K562 (cell line): ENCODE measurements at regions not wholly inside any gene's neighbourhood (a gene's known extent, or its start where the extent isn't known, plus 50 kb on each side); places are given as distances from the start of the nearest gene placed in this dataset.

Experiments
- ATAC-seq: fragments of 200-7000 bp; cut with Tn5 transposase; 3 replicates; pipeline ENCODE4 v1.9.1; 2020; ENCODE audit warnings: moderate library complexity
- BruUV-seq: library from RNA; stranded (reverse); fragments of 400-500 nt; replicated peaks from 2 replicates; lab custom pipeline; 2021; lab: Mats Ljungman, UMichigan
- CTCF ChIA-PET: fragments of 300-600 bp; formaldehyde crosslinking; extraction: SDS; loops from one replicate; lab custom pipeline; 2021; ENCODE audit warnings: low intra/inter-chr PET ratio; lab: Yijun Ruan, JAX
- POLR2A ChIA-PET: fragments of 300-600, 350-650 bp; sonication (Branson Sonifier 250); formaldehyde crosslinking; extraction: SDS; loops from one replicate; lab custom pipeline; 2021; ENCODE audit warnings: antibody characterized with exemption, inconsistent platforms; lab: Yijun Ruan, JAX
- DNase-seq, 4 experiments: peaks; one replicate each; pipeline versions ENCODE4 v3.0.0 to v3.0.0-alpha.2; 2011 to 2018; ENCODE audit warnings: low spot score in 3 of 4, mixed read lengths in 3 of 4; ENCODE audit errors: extremely low read depth in 1 of 4
- FAIRE-seq: peaks from 2 replicates; lab custom pipeline; 2011; peaks lifted over from hg19 to GRCh38; lab: Jason Lieb, UNC
- H2AFZ ChIP-seq: 2 replicates; pipeline ENCODE4 v1.6.0; 2011; ENCODE audit warnings: low read depth, low read length, control low read depth, inconsistent platforms
- H3K27ac ChIP-seq: fragments of 200-600 bp; 3 replicates; pipeline ENCODE4 v1.8.0; 2011; ENCODE audit warnings: low read depth, mild to moderate bottlenecking, control low read depth, inconsistent platforms, low read length, moderate library complexity, mixed read lengths; ENCODE audit errors: extremely low read depth
- H3K27me3 ChIP-seq, 2 experiments: fragments of 300-600 bp in 1 of 2; 2 replicates in 1 of 2; 3 replicates in 1 of 2; pipeline versions ENCODE4 v1.6.0 to v1.8.0; 2011; ENCODE audit warnings: inconsistent platforms in 2 of 2, low read length in 2 of 2, mild to moderate bottlenecking in 1 of 2, mixed read lengths in 1 of 2, moderate library complexity in 1 of 2; ENCODE audit not compliant: control insufficient read depth in 2 of 2, insufficient read depth in 2 of 2
- H3K36me3 ChIP-seq: fragments of 300-600 bp; 3 replicates; pipeline ENCODE4 v1.8.0; 2011; ENCODE audit warnings: mild to moderate bottlenecking, low read length, inconsistent platforms; ENCODE audit not compliant: control insufficient read depth, insufficient read depth
- H3K4me1 ChIP-seq, 2 experiments: fragments of 200-600 bp in 1 of 2; replicated peaks in 1 of 2; 2 replicates in 1 of 2; 3 replicates in 1 of 2; pipeline versions ENCODE4 v1.5.1 to v1.8.0; 2011; ENCODE audit warnings: inconsistent platforms in 2 of 2, low read length in 2 of 2, mild to moderate bottlenecking in 1 of 2, mixed read lengths in 1 of 2, moderate library complexity in 1 of 2; ENCODE audit not compliant: control insufficient read depth in 2 of 2, insufficient read depth in 2 of 2
- H3K4me2 ChIP-seq: 2 replicates; pipeline ENCODE4 v1.6.1; 2011; ENCODE audit warnings: low read length, control low read depth, inconsistent platforms, mixed read lengths; ENCODE audit not compliant: insufficient read depth
- H3K4me3 ChIP-seq: fragments of 200-600 bp; sonication (generic), shearing (Covaris generic); 2 replicates; pipeline ENCODE4 v1.5.1; 2016; ENCODE audit warnings: control low read depth, inconsistent platforms
- H3K79me2 ChIP-seq: fragments of 200-600 bp; 3 replicates; pipeline ENCODE4 v1.8.0; 2011; ENCODE audit warnings: low read length, inconsistent platforms; ENCODE audit not compliant: control insufficient read depth, insufficient read depth
- H3K9ac ChIP-seq, 2 experiments: 2 replicates each; pipeline versions ENCODE4 v1.6.0 to v1.6.1; 2011; ENCODE audit warnings: low read depth in 2 of 2, low read length in 2 of 2, control low read depth in 1 of 2, inconsistent platforms in 1 of 2, mild to moderate bottlenecking in 1 of 2, mixed read lengths in 1 of 2; ENCODE audit not compliant: insufficient read depth in 1 of 2
- H3K9me1 ChIP-seq: one replicate; pipeline ENCODE4 v1.6.0; 2011; ENCODE audit warnings: inconsistent platforms, mild to moderate bottlenecking, low read length, moderate library complexity; ENCODE audit not compliant: control insufficient read depth, insufficient read depth
- H3K9me3 ChIP-seq: replicated peaks from 2 replicates; pipeline ENCODE4 v1.5.1; 2011; ENCODE audit warnings: low read depth, low read length, inconsistent platforms; ENCODE audit not compliant: control insufficient read depth, insufficient read depth
- H4K20me1 ChIP-seq: replicated peaks from 2 replicates; pipeline ENCODE4 v1.6.1; 2011; ENCODE audit warnings: low read length, inconsistent platforms, mixed read lengths; ENCODE audit not compliant: control insufficient read depth, insufficient read depth
- FOXJ3 ChIP-seq: sonication (generic); formaldehyde crosslinking; IDR thresholded peaks from 2 replicates; pipeline ENCODE4 v1.4.0; 2020; ENCODE audit warnings: mild to moderate bottlenecking, missing genetic modification reagents
- GTF2F1 ChIP-seq: IDR thresholded peaks from 2 replicates; pipeline ENCODE4 v1.6.1; 2011; ENCODE audit warnings: low read depth, low read length, improper control_type of control experiment
- SAFB2 ChIP-seq: fragments of 200-400 bp; formaldehyde crosslinking; IDR thresholded peaks from 2 replicates; pipeline ENCODE4 v1.6.1; 2018; ENCODE audit warnings: borderline replicate concordance, low read length, low read depth, moderate library complexity; ENCODE audit not compliant: severe bottlenecking
- ZC3H4 ChIP-seq: sonication (generic); formaldehyde crosslinking; IDR thresholded peaks from 2 replicates; pipeline ENCODE4 v1.9.0; 2021; ENCODE audit warnings: missing genetic modification reagents, borderline replicate concordance
- WGBS: fragments of 100-300 bp; shearing (Covaris generic); methylation state at CpG from one replicate; pipeline ENCODE4 v1.1.6; 2016; ENCODE audit warnings: low coverage, mixed read lengths; ENCODE audit not compliant: insufficient coverage; ENCODE audit errors: missing lambda C conversion rate; 5-methylcytosine and 5-hydroxymethylcytosine counted together
- in situ Hi-C: fragments of 300-500 bp; cut with MboI; formaldehyde crosslinking; loops from 4 replicates; pipeline ENCODE4 v1.15.0; 2018; ENCODE audit warnings: inconsistent platforms, mixed read lengths
- intact Hi-C: fragments of 100-400 bp; cut with micrococcal nuclease; formaldehyde crosslinking; loops from 2 replicates; pipeline ENCODE4 v1.14.2; 2022
- TF ChIP-seq, protein P1 (sequence below): fragments of 200-800 bp; sonication (Bioruptor generic); IDR thresholded peaks from 2 replicates; pipeline ENCODE4 v1.6.1; 2017; ENCODE audit warnings: missing genetic modification characterization, missing compliant biosample characterization

DNA sequence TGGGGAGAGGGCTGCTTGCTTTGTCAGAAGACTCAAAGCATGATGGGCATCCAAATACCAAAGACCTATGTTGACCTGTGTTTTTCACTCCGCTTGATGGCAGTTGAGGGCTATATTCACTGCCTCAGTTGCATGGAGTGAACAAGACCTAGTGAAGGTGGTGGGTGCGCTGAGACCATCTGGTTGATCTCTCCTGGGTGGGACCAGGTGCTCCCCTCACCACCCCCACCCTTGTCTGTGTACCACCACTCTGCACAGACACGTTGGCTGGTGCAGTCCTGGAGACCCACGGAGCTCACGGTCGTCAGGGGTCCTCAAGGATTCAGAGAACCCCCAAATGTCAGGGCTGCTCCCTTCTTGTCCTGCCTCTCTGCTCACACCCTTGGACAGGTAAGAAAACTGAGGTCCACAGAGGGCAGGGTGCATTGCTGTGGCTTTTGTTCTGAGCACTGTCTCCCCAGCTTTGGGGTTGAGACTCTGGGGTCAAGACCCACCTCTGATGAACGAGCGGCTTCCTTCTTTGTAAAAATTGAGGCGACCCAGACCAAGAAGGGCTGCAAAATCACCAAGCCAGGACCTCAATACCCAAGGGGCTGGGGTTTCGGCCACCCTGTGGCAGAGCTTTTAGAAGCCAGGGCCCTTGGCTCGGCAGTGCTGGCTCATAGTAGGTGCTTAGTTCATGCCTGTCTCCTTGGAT lies 166.3 kb upstream of the RTL1 start:
- no peak overlapping the region for H3K4me2 ChIP-seq
- POLR2A ChIA-PET, result no interaction called here
- ATAC-seq (no peak), DNase-seq (no peak)
- no peaks in the 10 kb centered on the region for H3K9me1 ChIP-seq
- peaks cover 0 to 8% of the 10 kb centered on the region in 2 experiments; a peak in 2 of 5 replicates for H3K4me1 ChIP-seq
- no peaks in the 10 kb centered on the region for H3K36me3 ChIP-seq
- H3K27ac ChIP-seq, result no peak overlapping the region
- no peaks in the 10 kb centered on the region for H3K79me2 ChIP-seq
- no peaks in the 10 kb centered on the region; the same call in 1 of the 2 replicates for H4K20me1 ChIP-seq
- no peak overlapping the region for H3K4me3 ChIP-seq
- H2AFZ ChIP-seq, result no peak overlapping the region
- peaks cover 0 to 46% of the 10 kb centered on the region in 2 experiments; a peak in 2 of 5 replicates for H3K27me3 ChIP-seq
- BruUV-seq, result no TSS peak
- in situ Hi-C loops (no loop called here), intact Hi-C loops (no loop called here)
- no peaks in the 10 kb centered on the region for H3K9me3 ChIP-seq
- no peak for TF ChIP-seq GTF2F1
- no peak for TF ChIP-seq SAFB2
- TF ChIP-seq, protein P1, sequence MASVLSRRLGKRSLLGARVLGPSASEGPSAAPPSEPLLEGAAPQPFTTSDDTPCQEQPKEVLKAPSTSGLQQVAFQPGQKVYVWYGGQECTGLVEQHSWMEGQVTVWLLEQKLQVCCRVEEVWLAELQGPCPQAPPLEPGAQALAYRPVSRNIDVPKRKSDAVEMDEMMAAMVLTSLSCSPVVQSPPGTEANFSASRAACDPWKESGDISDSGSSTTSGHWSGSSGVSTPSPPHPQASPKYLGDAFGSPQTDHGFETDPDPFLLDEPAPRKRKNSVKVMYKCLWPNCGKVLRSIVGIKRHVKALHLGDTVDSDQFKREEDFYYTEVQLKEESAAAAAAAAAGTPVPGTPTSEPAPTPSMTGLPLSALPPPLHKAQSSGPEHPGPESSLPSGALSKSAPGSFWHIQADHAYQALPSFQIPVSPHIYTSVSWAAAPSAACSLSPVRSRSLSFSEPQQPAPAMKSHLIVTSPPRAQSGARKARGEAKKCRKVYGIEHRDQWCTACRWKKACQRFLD (CRISPR knock-in tag), result no peak
- no peak for TF ChIP-seq ZC3H4 (CRISPR knock-in tag)
- TF ChIP-seq FOXJ3 (CRISPR knock-in tag), result no peak
- TF ChIP-seq, all 486 proteins: peak for 0
- FAIRE-seq, result no peak
- H3K9ac ChIP-seq, result no peak overlapping the region
- CTCF ChIA-PET, result no interaction called here
- 9% methylated on average over 10 of the region's 11 CpGs for WGBS
